Heart left ventricle (tissue), 16 donors: ENCODE measurements at regions not wholly inside any gene's neighbourhood (a gene's known extent, or its start where the extent isn't known, plus 50 kb on each side); places are given as distances from the start of the nearest gene placed in this dataset.

Experiments used
- ATAC-seq, 4 donors: fragments of 200-7000 bp; cut with Tn5 transposase; one replicate each; pipeline ENCODE4 v1.9.1; 2020 to 2022; ENCODE audit warnings: moderate library complexity in 4 of 4, mild to moderate bottlenecking in 3 of 4, moderate number of reproducible peaks in 1 of 4
- DNase-seq, 5 donors: peaks; one replicate each; pipeline ENCODE4 v3.0.0-alpha.2; 2020
- H3K27ac ChIP-seq, 12 donors: fragments of 200-600 bp; sonication (generic) in 4 of 12; one replicate each; pipeline versions ENCODE4 v1.5.0 to v1.8.0; 2016 to 2022; ENCODE audit warnings: mild to moderate bottlenecking in 2 of 12
- H3K27me3 ChIP-seq, 9 donors: fragments of 200-600 bp; sonication (generic) in 2 of 9; one replicate each; pipeline versions ENCODE4 v1.5.1 to v1.8.0; 2016 to 2022; ENCODE audit warnings: mild to moderate bottlenecking in 3 of 9
- H3K36me3 ChIP-seq, 9 donors: fragments of 200-600 bp; sonication (generic) in 2 of 9; one replicate each; pipeline versions ENCODE4 v1.5.0 to v1.8.0; 2018 to 2022; ENCODE audit warnings: mild to moderate bottlenecking in 2 of 9
- H3K4me1 ChIP-seq, 12 donors: fragments of 200-600 bp; sonication (generic) in 4 of 12; one replicate each; pipeline versions ENCODE4 v1.5.0 to v1.8.0; 2016 to 2022; ENCODE audit warnings: mild to moderate bottlenecking in 3 of 12
- H3K4me3 ChIP-seq, 12 donors: fragments of 200-600 bp; sonication (generic) in 4 of 12; one replicate each; pipeline versions ENCODE4 v1.5.0 to v1.8.0; 2017 to 2022; ENCODE audit warnings: mild to moderate bottlenecking in 9 of 12, moderate library complexity in 4 of 12
- H3K9me3 ChIP-seq, 12 donors: fragments of 200-600 bp; sonication (generic) in 4 of 12; one replicate each; pipeline versions ENCODE4 v1.5.0 to v1.8.0; 2016 to 2022; ENCODE audit warnings: mild to moderate bottlenecking in 1 of 12
- CTCF ChIP-seq, 12 donors: fragments of 200-600 bp; sonication (generic) in 4 of 12; IDR thresholded peaks; one replicate each; pipeline versions ENCODE4 v1.5.0 to v1.8.0; 2018 to 2022; ENCODE audit warnings: antibody characterized with exemption in 12 of 12, mild to moderate bottlenecking in 5 of 12
- POLR2A ChIP-seq, 2 donors: fragments of 450-650 bp; IDR thresholded peaks; one replicate each; pipeline ENCODE4 v1.6.1; 2017; ENCODE audit warnings: antibody characterized with exemption in 2 of 2, mild to moderate bottlenecking in 2 of 2, moderate library complexity in 2 of 2
- WGBS, 4 donors: extraction: QIAGEN DNeasy Blood & Tissue Kit in 2 of 4; methylation state at CpG; one replicate each; pipeline versions ENCODE4 v1.1.5 to v1.1.7; 2013 to 2018; 5-methylcytosine and 5-hydroxymethylcytosine counted together
- intact Hi-C, 10 donors: fragments of 100-400 bp; cut with DNase I; formaldehyde crosslinking; loops; one replicate each; pipeline versions ENCODE4 v1.11.1 to v1.14.2; 2022
- donor health status: ischemic (EF 13 %, LVEDD 7.1; RV severe dilation, severe dysfunction).
- donor health status: healthy with polysubstance abuse.
- donor health status: DM: no; HTN: yes; CAD: no.
- donor health status: DM: no; HTN: no; CAD: no.
- donor health status: ischemic (EF 25% LVEDD 6.9; RV normal size, moderate dysfunction).
- donor health status: ischemic (EF 25% LVEDD 5.7; RV mildly dilated, moderate dysfunction).
- donor health status: healthy.
- donor health status: DM: yes; HTN: yes; CAD: no.
- donor health status: ischemic (EF 35%, LVEDD 5.7; RV mildly dilated, moderate dysfunction).
- donor health status: nonischemic (EF 11% LVEDD 7.7; RV severe dilation, severe dysfunction).
- donor health status: DM: yes; HTN: yes; CAD: no.
- donor health status: PGD.
- donor health status: ischemic (EF 29% LVEDD 5.4; RV normal size, mild dysfunction).
- donor health status: nonischemic (EF 23%, LVEDD 6.1; RV moderate dilation, normal function).

- H3K27me3 ChIP-seq, result no peaks in the 10 kb centered on the region
- 66 to 73% (median 69%) methylated on average over 4 of the region's 4 CpGs for WGBS, 4 donors
Observed at GRCh38 chr1:189301235-189301634, 1176.4 kb downstream of the BRINP3 start.

GRCh38 chr1:189305279-189305678 is 1172.4 kb downstream of the BRINP3 start:
- TF ChIP-seq POLR2A (IDR thresholded peaks at IDR 0.05) (no peak), CTCF (IDR thresholded peaks at IDR 0.05) (no peak)
- peaks cover 0 to 4% (median 0%) of the 10 kb centered on the region in 12 donors for H3K9me3 ChIP-seq
- H3K27me3 ChIP-seq, result no peaks in the 10 kb centered on the region
- DNase-seq, result no peak
- no peak overlapping the region for H3K4me3 ChIP-seq
- intact Hi-C loops, result no loop called here
- H3K27ac ChIP-seq, result no peak overlapping the region
- H3K36me3 ChIP-seq, result no peaks in the 10 kb centered on the region
- no peak for ATAC-seq
- whole genome bisulfite sequencing, 4 donors, result 58 to 68% (median 60%) methylated on average over 2 of the region's 2 CpGs
- H3K4me1 ChIP-seq, result no peaks in the 10 kb centered on the region

More at GRCh38 chr1:189301235-189301634, 1176.4 kb downstream of the BRINP3 start:
- intact Hi-C loops, result no loop called here
- H3K9me3 ChIP-seq, result peaks cover 0 to 4% (median 0%) of the 10 kb centered on the region in 12 donors
- H3K4me3 ChIP-seq, result no peak overlapping the region
- ATAC-seq, result no peak
- H3K36me3 ChIP-seq, result no peaks in the 10 kb centered on the region
- no peak for DNase-seq
- TF ChIP-seq CTCF (IDR thresholded peaks at IDR 0.05) (no peak), POLR2A (IDR thresholded peaks at IDR 0.05) (no peak)
- H3K27ac ChIP-seq, result no peak overlapping the region
- no peaks in the 10 kb centered on the region for H3K4me1 ChIP-seq

GRCh38 chr1:189311915-189312314 is 1165.7 kb downstream of the BRINP3 start:
- intact Hi-C loops, result no loop called here
- H3K9me3 ChIP-seq, result peaks cover 0 to 3% (median 0%) of the 10 kb centered on the region in 12 donors
- no peak overlapping the region for H3K4me3 ChIP-seq
- H3K36me3 ChIP-seq, result no peaks in the 10 kb centered on the region
- WGBS, 4 donors, result 50 to 61% (median 59%) methylated on average over 2 of the region's 2 CpGs
- TF ChIP-seq POLR2A (IDR thresholded peaks at IDR 0.05), result no peak
- no peak for TF ChIP-seq CTCF (IDR thresholded peaks at IDR 0.05)
- H3K27me3 ChIP-seq, result no peaks in the 10 kb centered on the region
- ATAC-seq (no peak), DNase-seq (no peak)
- H3K27ac ChIP-seq, result no peak overlapping the region
- no peaks in the 10 kb centered on the region for H3K4me1 ChIP-seq

GRCh38 chr1:189312499-189312898 is 1165.2 kb downstream of the BRINP3 start:
- Histone ChIP-seq H3K36me3 (no peaks in the 10 kb centered on the region), H3K9me3 (peaks cover 0 to 9% (median 0%) of the 10 kb centered on the region in 12 donors), H3K27ac (no peak overlapping the region), H3K4me1 (no peaks in the 10 kb centered on the region), H3K27me3 (no peaks in the 10 kb centered on the region), H3K4me3 (no peak overlapping the region)
- TF ChIP-seq POLR2A (IDR thresholded peaks at IDR 0.05) (no peak), CTCF (IDR thresholded peaks at IDR 0.05) (no peak)
- ATAC-seq, result no peak
- intact Hi-C loops, result no loop called here
- no peak for DNase-seq
